GM12872 (cell line): ENCODE measurements at regions not wholly inside any gene's neighbourhood (a gene's known extent, or its start where the extent isn't known, plus 50 kb on each side); places are given as distances from the start of the nearest gene placed in this dataset.

Experiments used
- CTCF ChIP-seq: IDR thresholded peaks from 3 replicates; pipeline ENCODE4 v1.5.1; 2011; ENCODE audit warnings: low read depth, mild to moderate bottlenecking, low read length, moderate library complexity; ENCODE audit not compliant: insufficient read depth

GRCh38 chr2:186382932-186383331 lies 103.1 kb upstream of the ZC3H15 start:
- no peak for TF ChIP-seq CTCF

DNA sequence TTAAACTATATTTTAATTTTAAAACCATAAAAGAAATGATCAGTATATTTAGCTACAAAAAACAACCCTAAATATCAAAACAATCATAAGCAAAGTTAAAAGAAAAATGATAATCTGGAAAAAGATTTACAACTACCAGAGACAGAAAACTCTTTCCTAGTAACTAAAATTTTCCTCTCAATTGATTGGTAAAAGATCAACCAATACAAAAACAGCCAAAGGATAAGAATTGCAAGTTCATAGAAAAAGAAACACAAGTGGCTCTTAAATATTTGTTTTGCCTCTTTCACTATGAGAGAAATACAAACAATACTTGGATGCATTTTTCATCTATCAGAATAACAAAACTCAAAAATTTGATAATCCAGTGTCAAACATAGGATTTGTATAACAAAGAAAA lies 101.8 kb upstream of the ZC3H15 start:
- no peak for TF ChIP-seq CTCF

- no peak for TF ChIP-seq CTCF
Measured at GRCh38 chr2:186399082-186399644, 86.9 kb upstream of the ZC3H15 start.

- TF ChIP-seq CTCF: no peak
Measured at GRCh38 chr2:186405842-186406241, 80.2 kb upstream of the ZC3H15 start.

DNA sequence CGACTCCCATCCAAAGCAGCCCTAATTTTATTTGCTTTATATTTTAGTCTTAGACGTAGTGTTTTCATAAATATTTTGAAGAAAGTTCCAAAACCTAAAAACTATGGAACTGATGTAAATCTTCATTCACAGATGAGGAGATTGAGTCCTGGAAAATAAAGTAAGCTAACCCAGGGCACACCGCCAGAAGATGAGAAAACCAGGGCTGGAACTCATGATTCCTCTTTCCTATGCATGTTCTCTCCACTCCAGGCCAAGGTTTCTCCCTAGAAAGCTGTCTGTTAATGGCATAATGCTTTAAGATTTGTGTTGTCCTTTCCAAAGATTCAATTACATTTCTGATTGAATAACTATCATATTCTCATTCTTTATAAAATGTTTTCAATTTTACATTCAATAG lies 78.4 kb upstream of the ZC3H15 start:
- no peak for TF ChIP-seq CTCF

GRCh38 chr2:186410802-186411201 lies 75.3 kb upstream of the ZC3H15 start:
- no peak for TF ChIP-seq CTCF

DNA sequence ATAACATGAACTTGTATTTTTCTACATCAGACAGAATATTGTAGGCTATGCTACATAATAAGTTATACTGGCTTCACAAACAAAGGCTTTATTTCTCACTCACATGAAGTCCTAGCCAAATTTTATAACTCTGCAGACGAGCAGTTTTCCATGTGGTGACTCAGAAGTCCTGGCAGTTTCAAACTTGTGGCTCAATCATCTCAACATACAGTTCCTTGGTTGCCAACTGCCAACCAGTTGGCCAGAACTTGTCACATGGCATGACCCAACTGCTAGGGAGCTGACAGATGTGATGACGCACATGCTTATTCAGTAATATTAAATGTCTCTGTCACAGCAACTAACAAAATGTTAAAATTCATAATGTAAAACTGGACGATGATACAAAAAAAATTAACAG lies 63.8 kb upstream of the ZC3H15 start:
- TF ChIP-seq CTCF: no peak
